Stimulated activated CD8-positive, alpha-beta memory T cell treated with anti-CD3 and anti-CD28 coated beads, Interleukin-4, amount 100 ng/mL, for 48 hours (primary cell): ENCODE measurements at regions not wholly inside any gene's neighbourhood (a gene's known extent, or its start where the extent isn't known, plus 50 kb on each side); places are given as distances from the start of the nearest gene placed in this dataset.
"Not testable (repeated sequence)": the region's sequence is repeated elsewhere in the genome, so short reads cannot be mapped to it uniquely, and the experiment has no call there.

Experiments
- DNase-seq: peaks from one replicate; pipeline ENCODE4 v3.0.0-alpha.2; 2020

GRCh38 chr5:166880456-166880855, 1411.0 kb upstream of the WWC1 start:
- no peak for DNase-seq

GRCh38 chr5:166881802-166882201, 1409.6 kb upstream of the WWC1 start:
- no peak for DNase-seq

- no peak for DNase-seq
These were observed 1408.4 kb upstream of the WWC1 start for GRCh38 chr5:166883016-166883415.

GRCh38 chr5:166898166-166898565, 1393.3 kb upstream of the WWC1 start:
- DNase-seq, result no peak

- no peak for DNase-seq
These were observed 1392.1 kb upstream of the WWC1 start for GRCh38 chr5:166899343-166899742.

DNA sequence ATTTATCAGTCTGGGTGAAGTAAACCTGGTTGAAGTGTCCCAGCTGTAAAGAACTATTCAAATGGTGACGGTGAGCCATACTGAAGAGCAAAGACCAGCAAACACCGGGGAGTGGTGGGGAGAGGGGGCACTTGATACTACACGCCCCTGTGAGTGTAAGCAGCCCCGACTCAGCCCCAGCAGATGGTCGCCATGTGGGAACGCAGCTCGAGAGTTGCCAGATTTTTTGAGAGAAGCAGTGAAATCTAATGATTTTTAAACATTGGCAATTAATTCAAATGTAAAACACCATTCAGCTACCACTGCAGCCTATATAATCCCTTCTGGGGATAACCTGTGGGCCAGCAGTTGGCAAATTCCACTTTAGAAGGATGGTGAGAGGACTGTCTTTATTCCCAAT, 1386.9 kb upstream of the WWC1 start:
- DNase-seq, result no peak

GRCh38 chr5:166906991-166907713, 1384.3 kb upstream of the WWC1 start:
- DNase-seq, result no peak

- DNase-seq, result no peak
These were observed 1382.4 kb upstream of the WWC1 start for GRCh38 chr5:166909040-166909439.

- no peak for DNase-seq
These were observed 1381.5 kb upstream of the WWC1 start for GRCh38 chr5:166909926-166910325.

DNA sequence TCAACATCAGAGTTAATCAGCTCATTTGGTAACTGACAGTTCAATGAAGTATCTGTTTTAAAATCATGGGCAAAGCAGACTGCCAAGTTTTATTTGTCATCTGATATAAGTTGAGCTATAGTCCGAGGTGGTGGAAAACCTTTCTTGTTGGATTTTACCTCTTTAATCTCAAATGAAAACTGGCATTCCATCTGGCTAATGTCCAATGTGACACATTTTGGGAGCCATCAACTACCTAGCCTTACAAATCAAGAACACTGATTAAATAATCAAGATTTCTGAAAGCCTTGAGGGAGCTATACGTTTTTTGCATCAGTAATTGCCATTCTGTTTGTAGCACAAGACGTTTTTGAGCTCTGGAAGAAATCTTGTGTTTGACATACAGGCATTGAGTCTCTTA, 1380.5 kb upstream of the WWC1 start:
- no peak for DNase-seq

GRCh38 chr5:166916021-166916420, 1375.4 kb upstream of the WWC1 start:
- no peak for DNase-seq

DNA sequence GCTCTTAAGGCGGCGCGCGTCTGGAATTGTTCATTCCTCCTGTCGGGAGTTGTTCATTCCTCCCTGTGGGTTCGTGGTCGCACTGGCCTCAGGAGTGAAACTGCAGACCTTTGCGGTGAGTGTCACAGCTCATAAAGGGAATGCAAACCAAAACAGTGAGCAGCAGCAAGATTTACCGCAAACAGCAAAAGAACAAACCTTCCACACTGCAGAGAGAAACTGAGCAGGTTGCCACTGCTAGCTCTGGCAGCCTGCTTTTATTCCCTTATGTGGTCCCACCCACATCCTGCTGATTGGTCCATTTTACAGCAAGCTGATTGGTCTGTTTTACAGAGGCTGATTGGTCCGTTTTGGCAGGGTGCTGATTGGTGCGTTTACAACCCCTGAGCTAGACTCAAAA, 1365.3 kb upstream of the WWC1 start:
- DNase-seq, result no peak

- DNase-seq, result not testable (repeated sequence)
These were observed 1364.5 kb upstream of the WWC1 start for GRCh38 chr5:166926806-166927475.

GRCh38 chr5:166936351-166936750, 1355.1 kb upstream of the WWC1 start:
- DNase-seq, result no peak

DNA sequence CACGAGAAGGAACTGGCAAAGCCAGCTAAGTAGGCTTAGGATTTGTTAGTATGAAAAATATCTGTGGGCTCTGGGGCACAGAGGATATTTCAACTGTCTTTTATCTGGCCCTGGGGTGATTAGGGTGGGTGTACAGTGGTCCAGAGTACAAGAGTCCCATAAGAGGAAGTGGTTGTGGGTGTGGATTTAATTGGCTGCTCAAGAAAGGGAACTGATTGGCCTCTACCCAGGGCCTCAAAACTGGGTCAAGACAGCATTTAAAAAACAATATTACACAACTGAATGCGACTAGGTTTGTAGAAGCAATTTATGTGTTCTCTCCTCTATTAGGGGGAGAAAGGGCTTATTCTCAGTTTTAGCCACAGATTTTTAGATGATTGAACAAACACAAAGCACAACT, 1353.4 kb upstream of the WWC1 start:
- DNase-seq, result no peak

- no peak for DNase-seq
These were observed 1348.5 kb upstream of the WWC1 start for GRCh38 chr5:166942948-166943347.

GRCh38 chr5:166947045-166947444, 1344.4 kb upstream of the WWC1 start:
- no peak for DNase-seq

DNA sequence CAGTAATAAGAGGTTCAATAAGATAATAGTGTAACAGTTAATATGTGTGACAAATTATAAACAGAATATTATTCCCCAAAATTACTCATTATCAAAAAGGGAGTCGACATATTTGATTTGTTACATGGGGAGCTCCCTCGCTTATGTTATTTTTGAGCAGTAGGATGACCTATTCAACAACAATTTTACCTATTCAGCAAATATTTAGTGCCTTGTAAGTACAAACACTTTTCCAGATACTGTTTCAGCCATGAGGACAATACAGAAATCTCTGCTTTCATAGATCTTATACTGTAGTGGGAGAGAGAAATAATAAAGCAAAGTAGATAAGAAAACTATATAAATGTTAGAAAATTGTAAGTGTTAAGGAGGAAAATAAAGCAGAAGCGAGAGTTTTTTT, 1342.8 kb upstream of the WWC1 start:
- no peak for DNase-seq

- DNase-seq, result no peak
These were observed 1339.4 kb upstream of the WWC1 start for GRCh38 chr5:166952048-166952447.

DNA sequence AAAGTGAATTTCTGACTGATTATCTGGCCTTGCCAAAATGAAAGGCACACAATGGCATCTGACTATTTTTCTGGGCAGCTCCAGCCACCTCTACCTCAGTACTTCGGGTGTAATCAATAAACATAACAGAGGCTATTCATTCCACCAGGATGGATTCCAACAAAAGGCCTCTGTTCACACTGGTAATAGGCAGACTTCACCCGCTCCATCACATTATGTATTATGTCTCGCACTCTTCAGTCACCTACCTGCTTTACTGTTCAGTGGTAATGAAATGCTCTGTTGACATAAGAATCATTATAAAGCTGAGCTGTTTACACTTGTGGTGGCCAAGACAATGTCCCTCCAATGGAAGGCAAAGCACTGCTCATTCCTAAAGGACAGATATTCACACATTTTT, 1333.7 kb upstream of the WWC1 start:
- no peak for DNase-seq

DNA sequence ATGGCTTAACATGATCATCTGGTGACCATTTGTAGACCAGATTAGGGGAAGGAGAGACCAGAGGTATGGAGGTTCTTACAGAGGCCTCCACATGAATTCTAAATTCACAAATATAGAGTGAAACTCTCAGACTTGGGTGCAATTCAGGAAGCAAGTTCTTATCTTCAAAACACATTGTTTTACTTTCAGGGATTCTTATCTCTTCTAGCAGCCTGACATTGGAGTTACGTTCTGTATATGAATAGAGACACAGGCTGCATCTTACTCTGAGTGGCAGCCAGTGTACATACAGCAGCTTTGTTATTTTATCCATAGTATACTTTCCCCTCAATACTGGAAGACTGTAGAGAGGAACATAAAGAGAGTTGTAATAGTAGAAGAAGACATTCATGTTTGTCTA, 1331.7 kb upstream of the WWC1 start:
- DNase-seq, result no peak

DNA sequence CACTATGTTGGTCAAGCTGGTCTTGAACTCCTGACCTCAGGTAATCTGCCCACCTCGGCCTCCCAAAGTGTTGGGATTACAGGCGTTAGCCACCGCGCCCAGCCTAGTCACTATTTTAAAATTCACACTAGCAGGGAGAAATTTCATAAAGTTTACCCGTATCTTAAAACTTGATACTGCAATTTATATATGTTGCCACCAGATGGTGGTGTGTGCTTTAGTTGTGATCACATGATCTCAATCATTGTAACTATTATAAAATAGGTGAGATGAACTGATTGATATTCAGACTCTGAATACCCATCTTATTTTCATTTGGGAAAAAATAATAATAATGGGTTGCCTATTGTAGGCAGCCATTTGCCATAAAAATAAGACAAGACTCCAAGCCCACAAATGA, 1330.4 kb upstream of the WWC1 start:
- no peak for DNase-seq

DNA sequence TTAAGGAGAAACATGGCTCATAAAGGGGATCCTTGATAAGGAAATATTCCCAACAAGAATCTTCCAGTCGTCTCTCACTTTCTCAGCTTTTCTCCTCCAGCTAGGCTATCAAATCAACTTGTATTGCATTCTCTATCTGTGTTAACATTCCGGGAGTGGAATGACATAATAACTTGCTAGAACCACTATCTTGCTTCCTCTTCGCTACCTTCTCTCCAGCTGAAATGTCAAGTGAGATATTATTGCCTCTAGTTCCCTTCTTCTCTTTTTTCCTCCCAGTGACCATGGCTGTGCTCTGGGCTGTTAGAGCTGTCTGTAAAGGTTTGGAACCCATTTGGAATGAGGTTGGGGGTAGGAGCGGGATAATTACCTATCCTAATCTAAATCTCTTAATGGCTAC, 1329.5 kb upstream of the WWC1 start:
- no peak for DNase-seq

DNA sequence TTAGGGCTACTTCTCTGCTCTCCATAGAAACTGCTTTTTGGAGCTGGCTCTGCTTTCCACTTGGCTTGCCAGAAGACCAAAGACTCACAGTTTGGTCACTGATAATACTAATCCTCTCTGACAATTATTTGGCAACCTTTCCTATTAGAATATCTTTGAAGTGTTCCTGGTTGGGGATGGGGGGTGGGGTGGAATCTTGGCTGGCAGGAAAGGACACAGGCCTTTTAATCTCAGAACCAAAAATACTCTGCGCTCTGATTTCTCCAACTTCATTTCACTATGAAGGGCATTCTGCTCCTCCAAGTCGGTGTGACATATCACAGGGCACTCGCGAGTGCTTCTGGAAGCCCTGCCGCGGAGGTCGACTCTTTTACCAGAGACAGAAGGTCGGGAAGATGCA, 1329.0 kb upstream of the WWC1 start:
- DNase-seq, result no peak

GRCh38 chr5:166963596-166963995, 1327.8 kb upstream of the WWC1 start:
- no peak for DNase-seq
